ENCODE measurements at regions not wholly inside any gene's neighbourhood (a gene's known extent, or its start where the extent isn't known, plus 50 kb on each side); places are given as distances from the start of the nearest gene placed in this dataset.
"Not testable (repeated sequence)": the region's sequence is repeated elsewhere in the genome, so short reads cannot be mapped to it uniquely, and the experiment has no call there.

DNA sequence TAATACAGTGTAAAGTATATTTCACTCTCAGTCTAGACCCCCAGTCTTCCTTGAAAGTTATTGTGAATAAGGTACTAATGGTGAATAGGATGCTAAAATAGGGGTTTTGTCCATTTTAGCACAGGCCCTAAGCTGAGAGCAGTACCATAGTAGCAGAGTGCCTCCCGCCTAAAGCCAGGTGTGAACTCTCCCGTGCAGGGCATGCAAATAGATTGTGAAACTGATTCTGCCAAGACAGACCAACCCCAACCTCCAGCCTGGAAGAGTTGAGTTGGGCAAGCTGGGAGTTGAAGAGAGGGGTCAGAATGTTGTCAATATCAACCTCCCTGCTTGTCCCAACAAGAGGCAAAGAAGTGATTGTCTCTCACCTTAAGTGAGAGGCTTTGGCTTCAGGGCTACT lies 97.4 kb upstream of the CYRIA start:
- no peak for DNase-seq (ENCODE audit: extremely low spot score)
- ChIA-PET CTCF (interaction anchor here (0.9 kb wide), 1 partner anchor 144 kb away, joined by 3 read pairs; no protein-coding TSS in a partner anchor), POLR2A (no interaction called here)
- TF ChIP-seq, protein P1, sequence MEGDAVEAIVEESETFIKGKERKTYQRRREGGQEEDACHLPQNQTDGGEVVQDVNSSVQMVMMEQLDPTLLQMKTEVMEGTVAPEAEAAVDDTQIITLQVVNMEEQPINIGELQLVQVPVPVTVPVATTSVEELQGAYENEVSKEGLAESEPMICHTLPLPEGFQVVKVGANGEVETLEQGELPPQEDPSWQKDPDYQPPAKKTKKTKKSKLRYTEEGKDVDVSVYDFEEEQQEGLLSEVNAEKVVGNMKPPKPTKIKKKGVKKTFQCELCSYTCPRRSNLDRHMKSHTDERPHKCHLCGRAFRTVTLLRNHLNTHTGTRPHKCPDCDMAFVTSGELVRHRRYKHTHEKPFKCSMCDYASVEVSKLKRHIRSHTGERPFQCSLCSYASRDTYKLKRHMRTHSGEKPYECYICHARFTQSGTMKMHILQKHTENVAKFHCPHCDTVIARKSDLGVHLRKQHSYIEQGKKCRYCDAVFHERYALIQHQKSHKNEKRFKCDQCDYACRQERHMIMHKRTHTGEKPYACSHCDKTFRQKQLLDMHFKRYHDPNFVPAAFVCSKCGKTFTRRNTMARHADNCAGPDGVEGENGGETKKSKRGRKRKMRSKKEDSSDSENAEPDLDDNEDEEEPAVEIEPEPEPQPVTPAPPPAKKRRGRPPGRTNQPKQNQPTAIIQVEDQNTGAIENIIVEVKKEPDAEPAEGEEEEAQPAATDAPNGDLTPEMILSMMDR (IDR thresholded peaks at IDR 0.05; ENCODE audit: control extremely low read depth, extremely low read depth, low read depth, missing control alignments) = no peak

DNA sequence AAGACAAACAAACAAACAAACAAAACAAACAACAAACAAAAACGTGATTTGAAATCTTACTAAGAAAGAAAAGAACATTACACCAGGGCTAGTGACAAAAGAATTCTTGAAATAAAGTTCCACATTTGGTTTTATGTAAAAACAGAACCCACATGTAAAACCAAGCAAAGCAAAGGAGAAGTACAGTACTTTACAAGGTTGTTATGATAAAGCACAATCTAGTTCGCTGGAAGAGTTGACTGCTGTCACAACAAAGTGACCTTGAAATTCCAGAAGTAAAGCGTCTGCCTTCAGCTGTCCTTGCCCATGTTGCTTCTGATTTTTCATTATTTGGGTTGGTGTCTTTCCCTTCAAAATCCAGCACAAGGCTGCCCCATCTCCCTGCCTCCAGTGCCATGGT lies 94.8 kb upstream of the CYRIA start:
- POLR2A ChIA-PET = no interaction called here

DNA sequence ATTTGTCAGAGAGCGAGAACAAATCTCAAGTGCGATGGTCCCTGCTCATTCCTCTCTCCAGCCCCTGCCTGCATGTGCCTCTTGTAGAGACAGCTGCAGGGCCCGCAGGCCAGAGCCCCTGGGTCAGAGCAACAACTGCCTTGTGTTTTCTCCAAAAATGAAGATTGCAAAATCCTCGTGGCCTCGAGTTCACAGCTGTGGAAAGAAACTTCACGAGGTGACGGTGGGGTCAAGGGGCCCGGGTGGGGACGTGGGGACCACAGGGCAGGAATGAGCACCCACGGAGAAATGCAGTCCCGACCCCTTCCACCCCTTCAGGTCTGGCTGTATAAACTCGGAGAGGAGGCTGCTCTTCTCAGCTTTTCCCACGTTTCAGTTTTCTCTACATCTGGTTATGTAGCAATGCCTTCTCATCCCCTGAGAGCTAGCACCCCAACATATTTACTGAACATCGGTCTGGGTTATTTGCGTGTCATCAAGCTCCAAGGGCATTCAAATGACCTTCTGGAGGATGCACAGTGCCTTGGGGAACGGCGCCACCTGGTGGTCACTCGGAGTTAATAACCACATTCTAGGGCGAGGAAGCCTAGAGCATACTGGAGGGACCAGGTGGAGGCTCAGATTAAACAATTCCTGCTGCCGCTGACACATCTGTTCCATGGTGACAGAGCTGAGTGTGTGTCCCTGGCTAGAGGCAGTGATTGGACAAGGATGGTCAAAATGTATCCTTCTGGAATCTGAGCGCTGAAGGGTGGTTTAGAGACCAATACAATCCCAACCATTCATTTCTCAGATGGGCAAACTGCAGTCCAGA lies 91.4 kb upstream of the CYRIA start:
- POLR2A ChIA-PET = no interaction called here
- peak; percentile 74 for DNase-seq (ENCODE audit: extremely low spot score)
- TF ChIP-seq, protein P1 (IDR thresholded peaks at IDR 0.05; ENCODE audit: control extremely low read depth, extremely low read depth, low read depth, missing control alignments) = peak; percentile 87
- CTCF ChIA-PET = interaction anchor here (0.5 to 9.0 kb wide), 47 partner anchors 9 to 914 kb away, joined by 3 to 123 read pairs (median 4); no protein-coding TSS in a partner anchor

More for the DNA sequence above, 94.8 kb upstream of the CYRIA start:
- TF ChIP-seq, protein P1 (IDR thresholded peaks at IDR 0.05; ENCODE audit: control extremely low read depth, extremely low read depth, low read depth, missing control alignments) = no peak
- CTCF ChIA-PET = interaction anchor here (1.2 to 9.0 kb wide), 2 partner anchors 147 to 152 kb away, joined by 3 to 123 read pairs; no protein-coding TSS in a partner anchor
- no peak for DNase-seq (ENCODE audit: extremely low spot score)

DNA sequence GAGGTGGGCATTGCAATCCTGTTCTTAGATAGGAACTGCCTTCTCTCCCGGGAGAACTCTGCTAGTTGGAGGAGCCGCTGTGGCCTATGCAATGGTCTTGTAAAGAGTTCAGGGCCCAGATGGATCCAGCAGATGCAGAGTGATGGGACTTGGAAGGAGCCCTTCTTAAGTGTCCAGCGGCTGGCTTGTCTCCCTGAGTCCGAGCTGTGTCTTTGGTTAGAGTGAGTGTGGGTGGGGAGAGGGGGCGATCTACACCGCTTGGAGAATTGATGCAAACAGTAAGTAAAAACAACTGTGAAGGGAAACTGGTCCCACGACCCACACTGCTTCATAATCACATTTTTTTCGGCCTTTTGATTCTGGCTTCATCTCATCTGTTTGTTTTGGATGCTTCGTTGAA lies 89.8 kb upstream of the CYRIA start:
- CTCF ChIA-PET = interaction anchor here (0.8 to 9.0 kb wide), 16 partner anchors 10 to 816 kb away, joined by 3 to 123 read pairs (median 9); partner anchors contain the start of gene MYCN
- POLR2A ChIA-PET = no interaction called here
- TF ChIP-seq, protein P1 (IDR thresholded peaks at IDR 0.05; ENCODE audit: control extremely low read depth, extremely low read depth, low read depth, missing control alignments) = no peak
- DNase-seq (ENCODE audit: extremely low spot score) = no peak

DNA sequence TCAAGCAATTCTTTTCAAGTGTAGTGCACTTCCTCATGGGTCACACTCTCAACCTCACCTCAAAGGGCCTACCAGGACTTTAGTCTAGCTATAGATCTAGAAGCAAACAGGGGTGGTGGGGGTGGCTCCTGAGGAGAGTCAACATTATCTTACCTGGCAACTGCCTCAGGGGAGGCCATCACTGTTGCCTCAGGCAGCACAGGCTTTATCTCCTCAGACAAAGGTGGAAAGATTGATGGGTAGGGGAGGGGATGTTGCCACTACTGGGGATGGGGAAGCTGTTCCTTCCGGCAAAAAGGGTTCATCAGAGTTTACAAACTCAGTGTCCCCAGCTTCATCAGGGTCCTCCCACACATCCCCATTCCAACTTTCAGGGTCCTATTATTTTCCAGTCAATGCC lies 87.4 kb upstream of the CYRIA start:
- DNase-seq (ENCODE audit: extremely low spot score); POLR2A ChIA-PET: not testable (repeated sequence)
- CTCF ChIA-PET = interaction anchor here (0.7 to 9.0 kb wide), 4 partner anchors 14 to 140 kb away, joined by 3 to 123 read pairs (median 59); no protein-coding TSS in a partner anchor

DNA sequence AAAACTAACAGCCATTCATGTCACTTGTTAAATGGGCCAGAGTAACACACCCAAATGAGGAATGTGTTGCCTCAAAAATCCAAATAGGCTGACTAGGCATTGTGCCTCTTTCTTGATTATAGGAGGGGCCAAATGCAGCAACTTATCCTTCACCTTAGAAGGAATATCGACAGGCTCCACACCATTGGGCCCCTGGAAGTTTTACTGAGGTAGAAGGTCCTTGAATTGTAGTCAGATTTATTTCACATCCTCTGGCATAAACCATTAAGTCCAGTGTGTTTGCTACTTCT lies 85.2 kb upstream of the CYRIA start:
- CTCF ChIA-PET = interaction anchor here (7.7 kb wide), 1 partner anchor 128 kb away, joined by 115 read pairs; no protein-coding TSS in a partner anchor
- POLR2A ChIA-PET; DNase-seq (ENCODE audit: extremely low spot score): not testable (repeated sequence)

DNA sequence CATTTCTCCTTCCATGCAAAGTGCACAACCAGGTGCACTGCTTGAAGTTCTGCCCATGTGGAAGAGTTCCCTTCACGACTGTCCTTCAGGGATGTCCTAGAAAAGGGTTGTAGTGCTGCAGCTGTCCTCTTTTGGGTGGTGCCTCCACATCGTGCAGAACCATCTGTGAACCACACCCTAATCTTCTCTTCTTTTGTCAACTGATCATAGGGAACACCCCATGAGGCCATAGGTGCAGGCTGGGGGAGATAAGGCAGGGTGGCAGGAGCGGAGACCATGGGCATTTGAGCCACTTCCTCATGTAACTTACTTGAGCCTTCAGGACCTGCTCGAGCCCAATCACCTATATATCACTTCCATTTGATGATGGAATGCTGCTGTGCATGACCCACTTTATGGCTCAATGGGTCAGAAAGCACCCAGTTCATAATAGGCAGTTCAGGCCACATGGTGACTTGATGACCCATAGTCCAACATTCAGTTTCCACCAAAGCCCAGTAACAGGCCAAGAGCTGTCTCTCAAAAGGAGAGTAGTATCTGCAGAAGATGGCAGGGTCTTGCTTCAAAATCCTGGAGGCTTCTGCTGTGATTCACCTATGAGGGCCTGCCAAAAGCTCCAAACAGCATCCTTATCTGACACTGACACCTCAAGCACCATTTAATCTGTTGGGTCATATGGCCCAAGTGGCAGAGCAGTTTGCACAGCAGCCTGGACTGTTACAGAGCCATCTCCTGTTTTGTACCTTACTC lies 84.7 kb upstream of the CYRIA start:
- DNase-seq (ENCODE audit: extremely low spot score) = no peak
- ChIA-PET CTCF (no interaction called here), POLR2A (no interaction called here)
- TF ChIP-seq, protein P1 (IDR thresholded peaks at IDR 0.05; ENCODE audit: control extremely low read depth, extremely low read depth, low read depth, missing control alignments) = no peak

DNA sequence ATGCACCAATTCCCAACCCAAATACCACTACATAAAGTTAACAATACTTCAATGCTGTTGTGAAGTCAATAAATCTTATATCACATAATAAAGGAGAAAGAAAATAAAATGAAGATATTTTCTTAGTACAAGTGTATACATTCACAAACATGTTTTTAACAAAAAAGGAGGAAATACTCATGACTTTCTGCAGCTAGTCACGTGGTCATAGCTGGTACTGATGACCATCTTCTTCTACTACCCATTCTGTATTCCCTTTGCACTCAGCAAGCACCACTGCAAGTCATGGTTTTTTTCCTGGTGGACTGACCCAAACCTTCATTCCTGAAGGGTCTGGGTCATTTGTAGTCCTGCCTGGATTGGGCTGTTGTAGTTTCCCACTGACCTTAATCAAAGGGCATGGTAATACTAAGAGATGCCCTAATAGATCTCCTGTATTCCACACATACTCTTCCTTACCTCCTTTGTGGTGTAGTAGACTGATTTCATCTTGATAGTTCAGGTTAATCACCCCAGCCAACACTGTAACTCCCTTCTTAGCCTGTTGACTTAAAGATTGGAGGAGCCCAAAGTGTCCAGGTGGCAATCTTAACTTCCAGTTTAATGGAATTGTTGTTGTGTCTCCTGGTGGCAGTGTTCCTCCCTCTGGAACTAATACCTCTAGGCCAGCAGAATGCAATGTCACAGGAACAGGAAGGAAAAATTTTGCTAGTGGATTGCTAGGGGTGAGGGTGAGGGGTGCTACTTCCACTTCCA lies 83.1 kb upstream of the CYRIA start:
- DNase-seq (ENCODE audit: extremely low spot score); POLR2A ChIA-PET: not testable (repeated sequence)
- CTCF ChIA-PET = interaction anchor here (6.8 kb wide), 1 partner anchor 8 kb away, joined by 33 read pairs; no protein-coding TSS in a partner anchor

All from GM10248 (cell line).